K562 (cell line): ENCODE measurements at regions not wholly inside any gene's neighbourhood (a gene's known extent, or its start where the extent isn't known, plus 50 kb on each side); places are given as distances from the start of the nearest gene placed in this dataset.

Experiments
- ATAC-seq: fragments of 200-7000 bp; cut with Tn5 transposase; 3 replicates; pipeline ENCODE4 v1.9.1; 2020; ENCODE audit warnings: moderate library complexity
- BruUV-seq: library from RNA; stranded (reverse); fragments of 400-500 nt; replicated peaks from 2 replicates; lab custom pipeline; 2021; lab: Mats Ljungman, UMichigan
- CTCF ChIA-PET: fragments of 300-600 bp; formaldehyde crosslinking; extraction: SDS; loops from one replicate; lab custom pipeline; 2021; ENCODE audit warnings: low intra/inter-chr PET ratio; lab: Yijun Ruan, JAX
- POLR2A ChIA-PET: fragments of 300-600, 350-650 bp; sonication (Branson Sonifier 250); formaldehyde crosslinking; extraction: SDS; loops from one replicate; lab custom pipeline; 2021; ENCODE audit warnings: antibody characterized with exemption, inconsistent platforms; lab: Yijun Ruan, JAX
- DNase-seq, 4 experiments: peaks; one replicate each; pipeline versions ENCODE4 v3.0.0 to v3.0.0-alpha.2; 2011 to 2018; ENCODE audit warnings: low spot score in 3 of 4, mixed read lengths in 3 of 4; ENCODE audit errors: extremely low read depth in 1 of 4
- FAIRE-seq: peaks from 2 replicates; lab custom pipeline; 2011; peaks lifted over from hg19 to GRCh38; lab: Jason Lieb, UNC
- H2AFZ ChIP-seq: 2 replicates; pipeline ENCODE4 v1.6.0; 2011; ENCODE audit warnings: low read depth, low read length, control low read depth, inconsistent platforms
- H3K27ac ChIP-seq: fragments of 200-600 bp; 3 replicates; pipeline ENCODE4 v1.8.0; 2011; ENCODE audit warnings: low read depth, mild to moderate bottlenecking, control low read depth, inconsistent platforms, low read length, moderate library complexity, mixed read lengths; ENCODE audit errors: extremely low read depth
- H3K27me3 ChIP-seq, 2 experiments: fragments of 300-600 bp in 1 of 2; 2 replicates in 1 of 2; 3 replicates in 1 of 2; pipeline versions ENCODE4 v1.6.0 to v1.8.0; 2011; ENCODE audit warnings: inconsistent platforms in 2 of 2, low read length in 2 of 2, mild to moderate bottlenecking in 1 of 2, mixed read lengths in 1 of 2, moderate library complexity in 1 of 2; ENCODE audit not compliant: control insufficient read depth in 2 of 2, insufficient read depth in 2 of 2
- H3K36me3 ChIP-seq: fragments of 300-600 bp; 3 replicates; pipeline ENCODE4 v1.8.0; 2011; ENCODE audit warnings: mild to moderate bottlenecking, low read length, inconsistent platforms; ENCODE audit not compliant: control insufficient read depth, insufficient read depth
- H3K4me1 ChIP-seq, 2 experiments: fragments of 200-600 bp in 1 of 2; replicated peaks in 1 of 2; 2 replicates in 1 of 2; 3 replicates in 1 of 2; pipeline versions ENCODE4 v1.5.1 to v1.8.0; 2011; ENCODE audit warnings: inconsistent platforms in 2 of 2, low read length in 2 of 2, mild to moderate bottlenecking in 1 of 2, mixed read lengths in 1 of 2, moderate library complexity in 1 of 2; ENCODE audit not compliant: control insufficient read depth in 2 of 2, insufficient read depth in 2 of 2
- H3K4me2 ChIP-seq: 2 replicates; pipeline ENCODE4 v1.6.1; 2011; ENCODE audit warnings: low read length, control low read depth, inconsistent platforms, mixed read lengths; ENCODE audit not compliant: insufficient read depth
- H3K4me3 ChIP-seq: fragments of 200-600 bp; sonication (generic), shearing (Covaris generic); 2 replicates; pipeline ENCODE4 v1.5.1; 2016; ENCODE audit warnings: control low read depth, inconsistent platforms
- H3K79me2 ChIP-seq: fragments of 200-600 bp; 3 replicates; pipeline ENCODE4 v1.8.0; 2011; ENCODE audit warnings: low read length, inconsistent platforms; ENCODE audit not compliant: control insufficient read depth, insufficient read depth
- H3K9ac ChIP-seq, 2 experiments: 2 replicates each; pipeline versions ENCODE4 v1.6.0 to v1.6.1; 2011; ENCODE audit warnings: low read depth in 2 of 2, low read length in 2 of 2, control low read depth in 1 of 2, inconsistent platforms in 1 of 2, mild to moderate bottlenecking in 1 of 2, mixed read lengths in 1 of 2; ENCODE audit not compliant: insufficient read depth in 1 of 2
- H3K9me1 ChIP-seq: one replicate; pipeline ENCODE4 v1.6.0; 2011; ENCODE audit warnings: inconsistent platforms, mild to moderate bottlenecking, low read length, moderate library complexity; ENCODE audit not compliant: control insufficient read depth, insufficient read depth
- H3K9me3 ChIP-seq: replicated peaks from 2 replicates; pipeline ENCODE4 v1.5.1; 2011; ENCODE audit warnings: low read depth, low read length, inconsistent platforms; ENCODE audit not compliant: control insufficient read depth, insufficient read depth
- H4K20me1 ChIP-seq: replicated peaks from 2 replicates; pipeline ENCODE4 v1.6.1; 2011; ENCODE audit warnings: low read length, inconsistent platforms, mixed read lengths; ENCODE audit not compliant: control insufficient read depth, insufficient read depth
- CBX1 ChIP-seq: sonication (generic); IDR thresholded peaks from 2 replicates; pipeline ENCODE4 v1.6.1; 2016; ENCODE audit warnings: antibody characterized with exemption, low read depth, mild to moderate bottlenecking
- CREB1 ChIP-seq, 2 experiments: sonication (generic) in 1 of 2; formaldehyde crosslinking in 1 of 2; IDR thresholded peaks; 2 replicates each; pipeline versions ENCODE4 v1.6.1 to v1.8.0; 2012 to 2022; ENCODE audit warnings: inconsistent platforms in 1 of 2, mild to moderate bottlenecking in 1 of 2, missing genetic modification reagents in 1 of 2, moderate library complexity in 1 of 2
- ETS1 ChIP-seq: conservative IDR thresholded peaks from 2 replicates; pipeline ENCODE4 v1.6.1; 2011; ENCODE audit warnings: low read depth, mild to moderate bottlenecking, low read length; ENCODE audit not compliant: control insufficient read depth
- HDGF ChIP-seq: fragments of 450-650 bp; IDR thresholded peaks from 2 replicates; pipeline ENCODE4 v1.6.1; 2016
- MTA2 ChIP-seq: fragments of 450-650 bp; IDR thresholded peaks from 2 replicates; pipeline ENCODE4 v1.6.1; 2016; ENCODE audit warnings: low read depth
- PHB2 ChIP-seq: fragments of 450-650 bp; IDR thresholded peaks from 2 replicates; pipeline ENCODE4 v1.6.1; 2017; ENCODE audit warnings: low read depth
- STAT5A ChIP-seq: IDR thresholded peaks from 2 replicates; pipeline ENCODE4 v1.6.1; 2012; ENCODE audit warnings: low read length, inconsistent platforms, borderline replicate concordance
- ZBTB17 ChIP-seq: fragments of 450-650 bp; formaldehyde crosslinking; IDR thresholded peaks from 2 replicates; pipeline ENCODE4 v1.4.0; 2020; ENCODE audit warnings: mild to moderate bottlenecking
- ZNF77 ChIP-seq: fragments of 250-450 bp; sonication (Bioruptor Pico); IDR thresholded peaks from 2 replicates; pipeline ENCODE4 v1.5.0; 2020
- WGBS: fragments of 100-300 bp; shearing (Covaris generic); methylation state at CpG from one replicate; pipeline ENCODE4 v1.1.6; 2016; ENCODE audit warnings: low coverage, mixed read lengths; ENCODE audit not compliant: insufficient coverage; ENCODE audit errors: missing lambda C conversion rate; 5-methylcytosine and 5-hydroxymethylcytosine counted together
- in situ Hi-C: fragments of 300-500 bp; cut with MboI; formaldehyde crosslinking; loops from 4 replicates; pipeline ENCODE4 v1.15.0; 2018; ENCODE audit warnings: inconsistent platforms, mixed read lengths
- intact Hi-C: fragments of 100-400 bp; cut with micrococcal nuclease; formaldehyde crosslinking; loops from 2 replicates; pipeline ENCODE4 v1.14.2; 2022

- no peak overlapping the region for H3K9ac ChIP-seq
- no TSS peak for BruUV-seq
- intact Hi-C loops (no loop called here), in situ Hi-C loops (no loop called here)
- ChIA-PET CTCF (no interaction called here), POLR2A (interaction anchor here (0.7 kb wide), 1 partner anchor 1830 kb away, joined by 4 read pairs; no protein-coding TSS in a partner anchor)
- no peak overlapping the region for H3K4me2 ChIP-seq
- H3K9me1 ChIP-seq: no peaks in the 10 kb centered on the region
- H3K27me3 ChIP-seq: no peaks in the 10 kb centered on the region
- FAIRE-seq (peak; percentile 57), DNase-seq (no peak), ATAC-seq (no peak)
- H3K27ac ChIP-seq: no peak overlapping the region
- H4K20me1 ChIP-seq: no peaks in the 10 kb centered on the region
- 29% methylated on average over 4 of the region's 4 CpGs for WGBS
- H3K36me3 ChIP-seq: no peaks in the 10 kb centered on the region
- H2AFZ ChIP-seq: no peak overlapping the region
- no peak for TF ChIP-seq MTA2
- TF ChIP-seq PHB2: no peak
- no peak for TF ChIP-seq CREB1 (IDR thresholded peaks at IDR 0.05)
- TF ChIP-seq CREB1 (CRISPR knock-in tag; IDR thresholded peaks at IDR 0.05): no peak
- no peak for TF ChIP-seq ETS1
- no peak for TF ChIP-seq STAT5A
- TF ChIP-seq ZNF77 (CRISPR knock-in tag): no peak
- TF ChIP-seq HDGF: no peak
- TF ChIP-seq CBX1: no peak
- no peak for TF ChIP-seq ZBTB17
- no peaks in the 10 kb centered on the region for H3K79me2 ChIP-seq
- no peak overlapping the region for H3K4me3 ChIP-seq
- no peaks in the 10 kb centered on the region for H3K4me1 ChIP-seq
- no peaks in the 10 kb centered on the region for H3K9me3 ChIP-seq
Measured at GRCh38 chr6:82720992-82721391, 344.6 kb downstream of the UBE3D start.
